ENCODE measurements at regions not wholly inside any gene's neighbourhood (a gene's known extent, or its start where the extent isn't known, plus 50 kb on each side); places are given as distances from the start of the nearest gene placed in this dataset.
A peak's percentile ranks its signal among the peaks of the same experiment; 100 is the strongest.

GRCh38 chr3:178385280-178385952, 150.8 kb upstream of the KCNMB2 start:
- ChIA-PET CTCF (interaction anchor here (0.6 to 1.3 kb wide), 3 partner anchors 74 to 1721 kb away, joined by 3 read pairs; no protein-coding TSS in a partner anchor), POLR2A (ENCODE audit: low non-redundant PET) (no interaction called here)
- Histone ChIP-seq H3K9me3 (ENCODE audit: low read depth, low read length, poor library complexity, severe bottlenecking) (no peaks in the 10 kb centered on the region), H3K27me3 (replicated peaks; ENCODE audit: insufficient read depth, low read depth, low read length, poor library complexity) (no peaks in the 10 kb centered on the region), H3K27ac (ENCODE audit: low read depth, low read length, poor library complexity, severe bottlenecking) (no peak overlapping the region), H3K4me1 (ENCODE audit: insufficient read depth, low read length, poor library complexity, severe bottlenecking) (peaks cover 14% of the 10 kb centered on the region), H3K4me3 (ENCODE audit: low read depth, low read length, poor library complexity, severe bottlenecking) (no peak overlapping the region), H3K36me3 (ENCODE audit: insufficient read depth, low read length, poor library complexity, severe bottlenecking) (no peaks in the 10 kb centered on the region)
- DNase-seq (ENCODE audit: low spot score), result peak; percentile 64
- TF ChIP-seq EZH2 (IDR thresholded peaks at IDR 0.05; ENCODE audit: borderline replicate concordance, low read depth, low read length, poor library complexity, severe bottlenecking), result no peak
- peak; percentile 92 for TF ChIP-seq CTCF (conservative IDR thresholded peaks at IDR 0.05; ENCODE audit: low read depth, low read length)
- BruUV-seq (replicated peaks), result no TSS peak
- intact Hi-C loops (cut with micrococcal nuclease; ENCODE audit: unreplicated experiment), result loop anchor here (5.0 to 10.0 kb wide), 5 partner anchors 931 to 1723 kb away; no protein-coding TSS in a partner anchor

- Histone ChIP-seq H3K27ac (ENCODE audit: low read depth, low read length, poor library complexity, severe bottlenecking) (no peak overlapping the region), H3K36me3 (ENCODE audit: insufficient read depth, low read length, poor library complexity, severe bottlenecking) (no peaks in the 10 kb centered on the region), H3K27me3 (replicated peaks; ENCODE audit: insufficient read depth, low read depth, low read length, poor library complexity) (no peaks in the 10 kb centered on the region), H3K4me3 (ENCODE audit: low read depth, low read length, poor library complexity, severe bottlenecking) (no peak overlapping the region), H3K9me3 (ENCODE audit: low read depth, low read length, poor library complexity, severe bottlenecking) (no peaks in the 10 kb centered on the region), H3K4me1 (ENCODE audit: insufficient read depth, low read length, poor library complexity, severe bottlenecking) (peaks cover 14% of the 10 kb centered on the region)
- ChIA-PET CTCF (no interaction called here), POLR2A (ENCODE audit: low non-redundant PET) (no interaction called here)
- intact Hi-C loops (cut with micrococcal nuclease; ENCODE audit: unreplicated experiment), result loop anchor here (5.0 to 10.0 kb wide), 5 partner anchors 932 to 1724 kb away; no protein-coding TSS in a partner anchor
- no TSS peak for BruUV-seq (replicated peaks)
- TF ChIP-seq CTCF (conservative IDR thresholded peaks at IDR 0.05; ENCODE audit: low read depth, low read length) (no peak), EZH2 (IDR thresholded peaks at IDR 0.05; ENCODE audit: borderline replicate concordance, low read depth, low read length, poor library complexity, severe bottlenecking) (no peak)
- DNase-seq (ENCODE audit: low spot score), result no peak
These were observed 149.8 kb upstream of the KCNMB2 start for GRCh38 chr3:178386401-178386800.

GRCh38 chr3:178386880-178387279, 149.4 kb upstream of the KCNMB2 start:
- CTCF ChIA-PET, result no interaction called here
- no TSS peak for BruUV-seq (replicated peaks)
- TF ChIP-seq EZH2 (IDR thresholded peaks at IDR 0.05; ENCODE audit: borderline replicate concordance, low read depth, low read length, poor library complexity, severe bottlenecking) (no peak), CTCF (conservative IDR thresholded peaks at IDR 0.05; ENCODE audit: low read depth, low read length) (no peak)
- DNase-seq (ENCODE audit: low spot score), result no peak
- Histone ChIP-seq H3K27me3 (replicated peaks; ENCODE audit: insufficient read depth, low read depth, low read length, poor library complexity) (no peaks in the 10 kb centered on the region), H3K27ac (ENCODE audit: low read depth, low read length, poor library complexity, severe bottlenecking) (no peak overlapping the region), H3K36me3 (ENCODE audit: insufficient read depth, low read length, poor library complexity, severe bottlenecking) (no peaks in the 10 kb centered on the region), H3K4me3 (ENCODE audit: low read depth, low read length, poor library complexity, severe bottlenecking) (no peak overlapping the region), H3K9me3 (ENCODE audit: low read depth, low read length, poor library complexity, severe bottlenecking) (no peaks in the 10 kb centered on the region), H3K4me1 (ENCODE audit: insufficient read depth, low read length, poor library complexity, severe bottlenecking) (peaks cover 14% of the 10 kb centered on the region)
- POLR2A ChIA-PET (ENCODE audit: low non-redundant PET), result no interaction called here
- intact Hi-C loops (cut with micrococcal nuclease; ENCODE audit: unreplicated experiment), result loop anchor here (5.0 to 10.0 kb wide), 5 partner anchors 932 to 1725 kb away; no protein-coding TSS in a partner anchor

All from A673 (cell line).